ENCODE measurements at regions not wholly inside any gene's neighbourhood (a gene's known extent, or its start where the extent isn't known, plus 50 kb on each side); places are given as distances from the start of the nearest gene placed in this dataset.

GRCh38 chr21:41064334-41064791 lies 103.6 kb upstream of the BACE2 start:
- Histone ChIP-seq H2AFZ (ENCODE audit: low read length) (no peak overlapping the region), H3K4me1 (ENCODE audit: insufficient read depth, low read length) (no peaks in the 10 kb centered on the region), H3K79me2 (ENCODE audit: insufficient read depth, low read length) (no peaks in the 10 kb centered on the region), H3K4me3 (replicated peaks in 1 of 3; ENCODE audit: insufficient read depth in 1 of 3, low read depth in 2 of 3, low read length in 3 of 3) (no peak overlapping the region), H3K4me2 (ENCODE audit: low read depth, low read length) (no peak overlapping the region), H3K36me3 (replicated peaks in 1 of 2; ENCODE audit: control insufficient read depth in 1 of 2, insufficient read depth in 2 of 2, low read length in 2 of 2) (no peaks in the 10 kb centered on the region), H4K20me1 (ENCODE audit: insufficient read depth, low read length) (no peaks in the 10 kb centered on the region), H3K9me3 (ENCODE audit: low read length) (no peaks in the 10 kb centered on the region), H3K27ac (ENCODE audit: extremely low read length, insufficient read depth, low read length) (no peak overlapping the region), H3K27me3 (ENCODE audit: control insufficient read depth in 1 of 2, insufficient read depth in 2 of 2, low read length in 2 of 2) (peaks cover 0 to 11% of the 10 kb centered on the region in 2 experiments; a peak in 3 of 5 replicates), H3K9ac (ENCODE audit: insufficient read depth, low read depth, low read length) (no peak overlapping the region)
- ATAC-seq (no peak), DNase-seq (ENCODE audit: low spot score) (no peak), FAIRE-seq (no peak)
- 41% methylated on average over 10 of the region's 12 CpGs for WGBS (ENCODE audit: low lambda C conversion rate)
- POLR2A ChIA-PET, result no interaction called here
- in situ Hi-C loops (cut with HindIII; ENCODE audit: extremely low pct_ligation_motif_present, low pct_unique_long_range_greater_than_20kb) (loop anchor here (25.0 kb wide), 1 partner anchor 602 kb away; no protein-coding TSS in a partner anchor), intact Hi-C loops (cut with micrococcal nuclease; ENCODE audit: unreplicated experiment) (no loop called here)
- BruUV-seq (replicated peaks), result no TSS peak
- CTCF ChIA-PET (ENCODE audit: low intra/inter-chr PET ratio, low total read pairs), result no interaction called here
- TF ChIP-seq, protein P1, sequence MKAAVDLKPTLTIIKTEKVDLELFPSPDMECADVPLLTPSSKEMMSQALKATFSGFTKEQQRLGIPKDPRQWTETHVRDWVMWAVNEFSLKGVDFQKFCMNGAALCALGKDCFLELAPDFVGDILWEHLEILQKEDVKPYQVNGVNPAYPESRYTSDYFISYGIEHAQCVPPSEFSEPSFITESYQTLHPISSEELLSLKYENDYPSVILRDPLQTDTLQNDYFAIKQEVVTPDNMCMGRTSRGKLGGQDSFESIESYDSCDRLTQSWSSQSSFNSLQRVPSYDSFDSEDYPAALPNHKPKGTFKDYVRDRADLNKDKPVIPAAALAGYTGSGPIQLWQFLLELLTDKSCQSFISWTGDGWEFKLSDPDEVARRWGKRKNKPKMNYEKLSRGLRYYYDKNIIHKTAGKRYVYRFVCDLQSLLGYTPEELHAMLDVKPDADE (CRISPR knock-in tag; IDR thresholded peaks at IDR 0.05), result no peak
- TF ChIP-seq JUND (CRISPR knock-in tag; IDR thresholded peaks at IDR 0.05), result no peak
- no peak for TF ChIP-seq ZNF350 (CRISPR knock-in tag; IDR thresholded peaks at IDR 0.05; ENCODE audit: borderline replicate concordance, low read depth)
- TF ChIP-seq RAD51 (IDR thresholded peaks at IDR 0.05; ENCODE audit: borderline replicate concordance), result no peak
- TF ChIP-seq ZNF792 (CRISPR knock-in tag; IDR thresholded peaks at IDR 0.05), result no peak
- TF ChIP-seq, protein P2, sequence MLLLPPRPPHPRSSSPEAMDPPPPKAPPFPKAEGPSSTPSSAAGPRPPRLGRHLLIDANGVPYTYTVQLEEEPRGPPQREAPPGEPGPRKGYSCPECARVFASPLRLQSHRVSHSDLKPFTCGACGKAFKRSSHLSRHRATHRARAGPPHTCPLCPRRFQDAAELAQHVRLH (CRISPR knock-in tag; IDR thresholded peaks at IDR 0.05; ENCODE audit: borderline replicate concordance, low read depth), result no peak
- TF ChIP-seq THRA (CRISPR knock-in tag; IDR thresholded peaks at IDR 0.05; ENCODE audit: borderline replicate concordance), result no peak
- TF ChIP-seq MIER2 (CRISPR knock-in tag; IDR thresholded peaks at IDR 0.05), result no peak
- no peak for TF ChIP-seq RELA (CRISPR knock-in tag; IDR thresholded peaks at IDR 0.05)
- TF ChIP-seq MLX (CRISPR knock-in tag; IDR thresholded peaks at IDR 0.05), result no peak
- no peak for TF ChIP-seq ZNF143 (CRISPR knock-in tag; IDR thresholded peaks at IDR 0.05)
- no peak for TF ChIP-seq FOXK1 (CRISPR knock-in tag; IDR thresholded peaks at IDR 0.05; ENCODE audit: borderline replicate concordance, low read depth)
- no peak for TF ChIP-seq HINFP (CRISPR knock-in tag; IDR thresholded peaks at IDR 0.05; ENCODE audit: low read depth)
- TF ChIP-seq ZNF616 (CRISPR knock-in tag; IDR thresholded peaks at IDR 0.05; ENCODE audit: low read depth), result no peak

Measured in HepG2 (cell line).